Hepatocyte (in vitro differentiated cells): ENCODE measurements at regions not wholly inside any gene's neighbourhood (a gene's known extent, or its start where the extent isn't known, plus 50 kb on each side); places are given as distances from the start of the nearest gene placed in this dataset.
"Not testable (repeated sequence)": the region's sequence is repeated elsewhere in the genome, so short reads cannot be mapped to it uniquely, and the experiment has no call there.

Experiments
- DNase-seq: peaks from one replicate; pipeline ENCODE4 v3.0.0-alpha.2; 2016; ENCODE audit warnings: low spot score
- H2AFZ ChIP-seq: fragments of 200-600 bp; sonication (generic); 2 replicates; pipeline ENCODE4 v1.6.0; 2016; ENCODE audit warnings: antibody characterized with exemption, mild to moderate bottlenecking
- H3K27ac ChIP-seq: fragments of 200-600 bp; sonication (generic); 2 replicates; pipeline ENCODE4 v1.5.1; 2016; ENCODE audit warnings: mild to moderate bottlenecking
- H3K27me3 ChIP-seq: fragments of 200-600 bp; sonication (generic); 2 replicates; pipeline ENCODE4 v1.6.1; 2016
- H3K36me3 ChIP-seq: fragments of 200-600 bp; sonication (generic); replicated peaks from 2 replicates; pipeline ENCODE4 v1.5.1; 2016; ENCODE audit warnings: low read depth; ENCODE audit not compliant: insufficient read depth
- H3K4me1 ChIP-seq: fragments of 200-600 bp; sonication (generic); 2 replicates; pipeline ENCODE4 v1.5.1; 2016; ENCODE audit warnings: mild to moderate bottlenecking, moderate library complexity; ENCODE audit not compliant: insufficient read depth
- H3K4me2 ChIP-seq: fragments of 200-600 bp; sonication (generic); 2 replicates; pipeline ENCODE4 v1.6.0; 2016
- H3K4me3 ChIP-seq: fragments of 200-600 bp; sonication (generic); 2 replicates; pipeline ENCODE4 v1.5.1; 2016; ENCODE audit warnings: mild to moderate bottlenecking
- H3K79me2 ChIP-seq: fragments of 200-600 bp; sonication (generic); 2 replicates; pipeline ENCODE4 v1.6.0; 2017; ENCODE audit warnings: mild to moderate bottlenecking
- H3K9me2 ChIP-seq: fragments of 200-600 bp; sonication (generic); replicated peaks from 2 replicates; pipeline ENCODE4 v1.6.0; 2017; ENCODE audit warnings: mild to moderate bottlenecking; ENCODE audit not compliant: insufficient read depth
- H3K9me3 ChIP-seq: fragments of 200-600 bp; sonication (generic); 2 replicates; pipeline ENCODE4 v1.5.1; 2016; ENCODE audit warnings: low read depth, mild to moderate bottlenecking
- H4K20me1 ChIP-seq: fragments of 200-600 bp; sonication (generic); 2 replicates; pipeline ENCODE4 v1.6.0; 2016; ENCODE audit warnings: mild to moderate bottlenecking; ENCODE audit not compliant: insufficient read depth, poor library complexity, severe bottlenecking
- WGBS: methylation state at CpG from one replicate; pipeline ENCODE4 v1.1.6; 2016; ENCODE audit warnings: low lambda C conversion rate; ENCODE audit errors: missing lambda C conversion rate; 5-methylcytosine and 5-hydroxymethylcytosine counted together

GRCh38 chr1:83219788-83220187, 779.1 kb downstream of the TTLL7 start:
- not testable (repeated sequence) for DNase-seq, H3K4me1 ChIP-seq, H3K36me3 ChIP-seq, H3K4me3 ChIP-seq, H2AFZ ChIP-seq, H3K9me2 ChIP-seq, H3K4me2 ChIP-seq, H3K27me3 ChIP-seq, H3K79me2 ChIP-seq, H4K20me1 ChIP-seq, H3K27ac ChIP-seq, H3K9me3 ChIP-seq

DNA sequence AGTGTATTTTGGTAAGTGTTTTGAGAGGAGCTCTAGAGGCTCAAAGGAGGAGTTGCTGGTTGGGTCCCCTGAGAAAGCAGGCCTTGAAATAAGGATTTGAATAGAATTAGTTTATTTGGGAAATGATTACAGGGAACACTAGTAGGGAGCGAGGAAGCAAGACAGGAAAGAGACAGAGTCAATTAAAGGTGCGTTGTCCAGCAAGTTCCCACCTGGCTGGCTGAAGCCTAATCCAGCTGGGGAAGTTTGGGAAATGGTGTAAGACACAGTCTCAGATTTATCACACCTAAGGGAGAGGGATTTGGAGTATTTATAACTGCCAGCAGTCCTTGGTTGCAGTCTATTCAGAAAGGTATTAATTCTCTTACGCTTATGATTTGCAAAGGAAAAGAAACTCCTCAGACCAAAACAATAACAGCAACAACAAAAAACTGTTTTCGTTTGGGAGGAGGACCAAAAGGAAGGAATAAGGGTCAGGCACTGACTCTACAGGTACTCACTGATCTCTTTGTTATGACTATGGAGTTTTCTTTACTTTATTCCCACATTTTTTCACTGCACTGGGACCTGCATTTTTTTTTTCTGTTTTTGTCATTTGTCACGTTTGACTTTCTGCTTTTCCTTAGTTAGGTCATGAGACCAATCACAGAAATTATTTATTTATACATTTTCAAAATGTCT, 780.8 kb downstream of the TTLL7 start:
- not testable (repeated sequence) for H3K4me2 ChIP-seq, H4K20me1 ChIP-seq, H3K79me2 ChIP-seq, H3K4me1 ChIP-seq, H3K27me3 ChIP-seq, DNase-seq, H3K36me3 ChIP-seq, H3K27ac ChIP-seq, H3K9me3 ChIP-seq, H3K9me2 ChIP-seq, H3K4me3 ChIP-seq, H2AFZ ChIP-seq
- 55% methylated on average over 5 of the region's 5 CpGs for WGBS

GRCh38 chr1:83214317-83214716, 784.6 kb downstream of the TTLL7 start:
- not testable (repeated sequence) for H3K4me2 ChIP-seq, H3K27ac ChIP-seq, DNase-seq, H2AFZ ChIP-seq, H3K9me3 ChIP-seq, H3K4me1 ChIP-seq, H3K79me2 ChIP-seq, H3K27me3 ChIP-seq, H3K4me3 ChIP-seq, H4K20me1 ChIP-seq, H3K9me2 ChIP-seq, H3K36me3 ChIP-seq

GRCh38 chr1:83213648-83214047, 785.3 kb downstream of the TTLL7 start:
- H3K27ac ChIP-seq, H2AFZ ChIP-seq, H3K27me3 ChIP-seq, H3K4me3 ChIP-seq, H3K9me3 ChIP-seq, H3K4me2 ChIP-seq, H3K36me3 ChIP-seq, H3K79me2 ChIP-seq, H4K20me1 ChIP-seq, H3K9me2 ChIP-seq, DNase-seq, H3K4me1 ChIP-seq: not testable (repeated sequence)
- 81% methylated on average over 3 of the region's 3 CpGs for WGBS

GRCh38 chr1:83212033-83212432, 786.9 kb downstream of the TTLL7 start:
- not testable (repeated sequence) for H3K27ac ChIP-seq, H3K79me2 ChIP-seq, H3K4me1 ChIP-seq, H4K20me1 ChIP-seq, H3K4me3 ChIP-seq, DNase-seq, H2AFZ ChIP-seq, H3K9me3 ChIP-seq, H3K27me3 ChIP-seq, H3K9me2 ChIP-seq, H3K36me3 ChIP-seq, H3K4me2 ChIP-seq

DNA sequence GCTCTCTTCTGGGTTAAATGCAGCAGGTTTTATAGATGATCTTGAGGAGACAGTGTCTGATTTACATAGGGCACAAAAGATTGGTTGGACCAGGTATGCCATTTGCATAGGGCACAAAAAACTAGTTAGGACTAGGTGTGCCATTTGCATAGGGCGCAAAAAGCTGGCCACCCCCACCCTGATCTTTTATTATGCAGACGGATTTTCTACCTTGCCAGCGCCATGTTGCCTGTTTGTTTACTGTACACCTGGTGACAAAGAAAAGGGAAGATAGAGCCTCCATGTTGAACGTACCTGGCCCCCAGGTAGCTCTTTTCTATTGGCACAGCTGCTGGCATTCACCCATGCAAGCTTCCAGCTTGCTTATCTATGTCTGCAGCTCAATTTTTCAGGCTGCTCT, 790.4 kb downstream of the TTLL7 start:
- H3K9me2 ChIP-seq, H3K4me1 ChIP-seq, DNase-seq, H3K27ac ChIP-seq, H3K4me3 ChIP-seq, H3K36me3 ChIP-seq, H2AFZ ChIP-seq, H3K4me2 ChIP-seq, H3K9me3 ChIP-seq, H4K20me1 ChIP-seq, H3K27me3 ChIP-seq, H3K79me2 ChIP-seq: not testable (repeated sequence)
- 82% methylated on average over 4 of the region's 4 CpGs for WGBS

GRCh38 chr1:83194610-83195009, 804.3 kb downstream of the TTLL7 start:
- not testable (repeated sequence) for H3K36me3 ChIP-seq, H3K4me3 ChIP-seq, H3K27ac ChIP-seq, H4K20me1 ChIP-seq, H3K9me3 ChIP-seq, H3K4me2 ChIP-seq, H3K4me1 ChIP-seq, H3K9me2 ChIP-seq, H3K27me3 ChIP-seq, DNase-seq, H3K79me2 ChIP-seq, H2AFZ ChIP-seq
- WGBS: 91% methylated on average over 1 of the region's 1 CpG

- Histone ChIP-seq H3K27ac (peak overlapping the region; percentile 15), H3K4me2 (peak overlapping the region; percentile 46), H2AFZ (peak overlapping the region; percentile 18)
- H3K9me2 ChIP-seq, H3K36me3 ChIP-seq, DNase-seq, H3K79me2 ChIP-seq, H3K4me1 ChIP-seq, H4K20me1 ChIP-seq, H3K27me3 ChIP-seq, H3K4me3 ChIP-seq, H3K9me3 ChIP-seq: not testable (repeated sequence)
- 74% methylated on average over 26 of the region's 26 CpGs for WGBS
These were observed 816.8 kb downstream of the TTLL7 start for GRCh38 chr1:83182033-83182728.

DNA sequence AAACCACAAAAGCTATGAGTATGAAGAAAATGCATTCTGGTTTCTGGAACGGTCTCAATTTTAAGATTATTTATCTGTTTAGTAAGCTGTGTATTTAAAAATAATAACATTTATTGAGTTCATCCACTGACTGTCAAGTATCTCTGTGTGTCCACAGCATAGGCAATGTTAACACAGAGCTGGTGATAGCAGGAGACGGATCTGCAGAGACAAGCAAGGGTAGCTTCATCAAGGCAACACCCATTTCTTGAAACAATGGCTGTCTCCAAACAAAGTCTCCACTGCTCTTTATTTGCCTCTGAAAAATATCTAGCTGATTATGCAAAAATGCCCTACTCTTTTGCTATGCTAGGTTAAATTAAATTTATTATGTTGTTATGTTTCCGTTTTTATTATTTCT, 818.3 kb downstream of the TTLL7 start:
- not testable (repeated sequence) for H3K9me2 ChIP-seq, H3K9me3 ChIP-seq, H4K20me1 ChIP-seq, H3K4me2 ChIP-seq, H3K27ac ChIP-seq, H3K27me3 ChIP-seq, H3K4me1 ChIP-seq, H3K4me3 ChIP-seq, H3K36me3 ChIP-seq, H3K79me2 ChIP-seq, DNase-seq, H2AFZ ChIP-seq
- WGBS: 58% methylated on average over 3 of the region's 3 CpGs
